Neuronal stem cell (in vitro differentiated cells): ENCODE measurements at regions not wholly inside any gene's neighbourhood (a gene's known extent, or its start where the extent isn't known, plus 50 kb on each side); places are given as distances from the start of the nearest gene placed in this dataset.

Source experiments
- DNase-seq: peaks from one replicate; pipeline ENCODE4 v3.0.0-alpha.2; 2013; ENCODE audit warnings: low spot score
- H2AFZ ChIP-seq: one replicate; pipeline ENCODE4 v1.6.1; 2013; ENCODE audit warnings: mild to moderate bottlenecking, low read length, inconsistent platforms
- H2AK5ac ChIP-seq: 2 replicates; pipeline ENCODE4 v1.6.1; 2013; ENCODE audit warnings: low read depth, mild to moderate bottlenecking, inconsistent platforms, low read length, moderate library complexity, mixed read lengths
- H2BK120ac ChIP-seq: 2 replicates; pipeline ENCODE4 v1.6.1; 2013; ENCODE audit warnings: low read depth, mild to moderate bottlenecking, inconsistent platforms, low read length, moderate library complexity, mixed read lengths
- H2BK12ac ChIP-seq: one replicate; pipeline ENCODE4 v1.6.1; 2013; ENCODE audit warnings: low read length, inconsistent platforms
- H2BK15ac ChIP-seq: 2 replicates; pipeline ENCODE4 v1.6.1; 2013; ENCODE audit warnings: mild to moderate bottlenecking, low read length, inconsistent platforms, mixed read lengths
- H2BK5ac ChIP-seq: one replicate; pipeline ENCODE4 v1.6.1; 2013; ENCODE audit warnings: inconsistent platforms, mild to moderate bottlenecking, low read length, moderate library complexity
- H3K14ac ChIP-seq: one replicate; pipeline ENCODE4 v1.6.1; 2013; ENCODE audit warnings: low read length, inconsistent platforms
- H3K18ac ChIP-seq: 2 replicates; pipeline ENCODE4 v1.6.1; 2013; ENCODE audit warnings: low read length, inconsistent platforms
- H3K23ac ChIP-seq: 2 replicates; pipeline ENCODE4 v1.6.1; 2013; ENCODE audit warnings: low read depth, mild to moderate bottlenecking, mixed read lengths, low read length, inconsistent platforms; ENCODE audit not compliant: poor library complexity
- H3K27ac ChIP-seq: replicated peaks from 3 replicates; pipeline ENCODE4 v1.5.1; 2013; ENCODE audit warnings: low read length, inconsistent platforms
- H3K27me3 ChIP-seq, 3 experiments: 2 replicates each; pipeline ENCODE4 v1.6.1; 2013; ENCODE audit warnings: low read length in 3 of 3, mild to moderate bottlenecking in 2 of 3, inconsistent platforms in 1 of 3, low read depth in 1 of 3, mixed read lengths in 1 of 3, moderate library complexity in 1 of 3; ENCODE audit not compliant: control insufficient read depth in 3 of 3, insufficient read depth in 3 of 3
- H3K36me3 ChIP-seq, 2 donors: replicated peaks in 1 of 2; 2 replicates each; pipeline ENCODE4 v1.6.1; 2013; ENCODE audit warnings: low read length in 2 of 2; ENCODE audit not compliant: control insufficient read depth in 2 of 2, insufficient read depth in 2 of 2
- H3K4ac ChIP-seq: 2 replicates; pipeline ENCODE4 v1.6.1; 2013; ENCODE audit warnings: inconsistent platforms, mild to moderate bottlenecking, low read length, moderate library complexity
- H3K4me1 ChIP-seq, 2 donors: 1 replicate in 1 of 2; 2 replicates in 1 of 2; pipeline ENCODE4 v1.6.1; 2013; ENCODE audit warnings: low read length in 2 of 2, low read depth in 1 of 2; ENCODE audit not compliant: control insufficient read depth in 2 of 2, insufficient read depth in 1 of 2
- H3K4me2 ChIP-seq: one replicate; pipeline ENCODE4 v1.6.1; 2013; ENCODE audit warnings: mild to moderate bottlenecking, low read length, inconsistent platforms; ENCODE audit not compliant: insufficient read depth, poor library complexity, severe bottlenecking
- H3K4me3 ChIP-seq, 2 donors: 2 replicates each; pipeline ENCODE4 v1.5.1; 2013; ENCODE audit warnings: low read length in 2 of 2, mild to moderate bottlenecking in 2 of 2, inconsistent platforms in 1 of 2, moderate library complexity in 1 of 2
- H3K79me1 ChIP-seq: one replicate; pipeline ENCODE4 v1.6.1; 2013; ENCODE audit warnings: low read depth, mild to moderate bottlenecking, inconsistent platforms, low read length, moderate library complexity
- H3K9ac ChIP-seq: one replicate; pipeline ENCODE4 v1.6.1; 2013; ENCODE audit warnings: mild to moderate bottlenecking, low read depth, low read length, inconsistent platforms; ENCODE audit not compliant: poor library complexity
- H3K9me3 ChIP-seq, 2 donors: replicated peaks in 1 of 2; 2 replicates each; pipeline versions ENCODE3 to v1.6.1; 2013; ENCODE audit warnings: low read length in 2 of 2, mild to moderate bottlenecking in 2 of 2, inconsistent platforms in 1 of 2, low read depth in 1 of 2, mixed read lengths in 1 of 2, moderate library complexity in 1 of 2; ENCODE audit not compliant: control insufficient read depth in 2 of 2, insufficient read depth in 1 of 2
- H4K8ac ChIP-seq: one replicate; pipeline ENCODE4 v1.6.1; 2013; ENCODE audit warnings: low read depth, mild to moderate bottlenecking, inconsistent platforms, low read length, moderate library complexity
- H4K91ac ChIP-seq: one replicate; pipeline ENCODE4 v1.6.1; 2013; ENCODE audit warnings: low read length, low read depth, mild to moderate bottlenecking, inconsistent platforms; ENCODE audit not compliant: poor library complexity
- WGBS, 2 donors: extraction: QIAGEN DNeasy Blood & Tissue Kit; methylation state at CpG; one replicate each; pipeline ENCODE4 v1.1.7; 2013; ENCODE audit warnings: missing lambda C conversion rate in 2 of 2, mixed read lengths in 1 of 2; ENCODE audit not compliant: insufficient read length in 2 of 2, insufficient replicate concordance in 1 of 2; ENCODE audit errors: extremely low coverage in 2 of 2; 5-methylcytosine and 5-hydroxymethylcytosine counted together

GRCh38 chr21:24903994-24904635 is 703.2 kb downstream of the MRPL39 start:
- H3K4me2 ChIP-seq, result no peak overlapping the region
- H3K14ac ChIP-seq, result no peak overlapping the region
- DNase-seq, result no peak
- H2BK120ac ChIP-seq, result no peak overlapping the region
- H3K18ac ChIP-seq, result no peak overlapping the region
- no peaks in the 10 kb centered on the region for H3K9me3 ChIP-seq
- H2AFZ ChIP-seq, result no peak overlapping the region
- no CpG with 5 or more reads among the region's 1 CpG for WGBS, 2 donors
- H3K9ac ChIP-seq, result no peak overlapping the region
- H3K27ac ChIP-seq, result no peak overlapping the region
- H2BK15ac ChIP-seq, result no peak overlapping the region
- no peaks in the 10 kb centered on the region for H3K27me3 ChIP-seq
- H3K4ac ChIP-seq, result no peak overlapping the region
- H3K23ac ChIP-seq, result no peak overlapping the region
- H4K8ac ChIP-seq, result no peak overlapping the region
- no peaks in the 10 kb centered on the region for H3K79me1 ChIP-seq
- no peaks in the 10 kb centered on the region for H3K4me1 ChIP-seq
- no peak overlapping the region for H4K91ac ChIP-seq
- H2BK5ac ChIP-seq, result no peak overlapping the region
- no peak overlapping the region for H2BK12ac ChIP-seq
- H3K36me3 ChIP-seq, result no peaks in the 10 kb centered on the region
- H2AK5ac ChIP-seq, result no peak overlapping the region
- H3K4me3 ChIP-seq, result no peak overlapping the region

- no peak overlapping the region for H2BK120ac ChIP-seq
- H3K79me1 ChIP-seq, result peaks cover 1% of the 10 kb centered on the region
- no peak for DNase-seq
- H3K4me3 ChIP-seq, result no peak overlapping the region
- no peak overlapping the region for H3K23ac ChIP-seq
- H3K27ac ChIP-seq, result no peak overlapping the region
- H3K9me3 ChIP-seq, result no peaks in the 10 kb centered on the region
- WGBS, 2 donors, result no CpG with 5 or more reads among the region's 2 CpGs
- no peak overlapping the region for H2BK15ac ChIP-seq
- no peak overlapping the region for H4K91ac ChIP-seq
- H2BK5ac ChIP-seq, result no peak overlapping the region
- H2BK12ac ChIP-seq, result no peak overlapping the region
- H3K27me3 ChIP-seq, result no peaks in the 10 kb centered on the region
- no peaks in the 10 kb centered on the region for H3K36me3 ChIP-seq
- no peak overlapping the region for H3K4me2 ChIP-seq
- no peak overlapping the region for H2AFZ ChIP-seq
- no peak overlapping the region for H3K9ac ChIP-seq
- no peak overlapping the region for H3K4ac ChIP-seq
- H3K4me1 ChIP-seq, result peaks cover 0 to 2% of the 10 kb centered on the region in 2 donors
- no peak overlapping the region for H4K8ac ChIP-seq
- no peak overlapping the region for H3K18ac ChIP-seq
- no peak overlapping the region for H3K14ac ChIP-seq
- no peak overlapping the region for H2AK5ac ChIP-seq
Measured at GRCh38 chr21:24899138-24899537, 708.1 kb downstream of the MRPL39 start.

- H3K9ac ChIP-seq, result no peak overlapping the region
- no peak overlapping the region for H3K4ac ChIP-seq
- DNase-seq, result no peak
- no peak overlapping the region for H3K18ac ChIP-seq
- no peak overlapping the region for H2BK5ac ChIP-seq
- H3K27me3 ChIP-seq, result no peaks in the 10 kb centered on the region
- no peak overlapping the region for H2AFZ ChIP-seq
- no peak overlapping the region for H4K8ac ChIP-seq
- no peak overlapping the region for H3K4me2 ChIP-seq
- H3K14ac ChIP-seq, result no peak overlapping the region
- no peak overlapping the region for H2AK5ac ChIP-seq
- H2BK12ac ChIP-seq, result no peak overlapping the region
- WGBS, 2 donors, result no CpG with 5 or more reads among the region's 1 CpG
- peaks cover 1% of the 10 kb centered on the region for H3K79me1 ChIP-seq
- no peak overlapping the region for H2BK15ac ChIP-seq
- H3K9me3 ChIP-seq, result no peaks in the 10 kb centered on the region
- H3K4me3 ChIP-seq, result no peak overlapping the region
- H2BK120ac ChIP-seq, result no peak overlapping the region
- H3K36me3 ChIP-seq, result no peaks in the 10 kb centered on the region
- no peak overlapping the region for H3K23ac ChIP-seq
- no peak overlapping the region for H4K91ac ChIP-seq
- H3K27ac ChIP-seq, result no peak overlapping the region
- peaks cover 0 to 2% of the 10 kb centered on the region in 2 donors for H3K4me1 ChIP-seq
Measured at GRCh38 chr21:24897883-24898282, 709.4 kb downstream of the MRPL39 start.

- Histone ChIP-seq H3K18ac (no peak overlapping the region), H4K8ac (no peak overlapping the region), H3K23ac (no peak overlapping the region), H2BK120ac (no peak overlapping the region), H2BK12ac (no peak overlapping the region), H2BK5ac (no peak overlapping the region), H3K79me1 (peaks cover 1% of the 10 kb centered on the region), H3K9ac (no peak overlapping the region), H2AK5ac (no peak overlapping the region), H3K27ac (no peak overlapping the region), H3K9me3 (no peaks in the 10 kb centered on the region), H3K36me3 (no peaks in the 10 kb centered on the region), H2AFZ (no peak overlapping the region), H3K27me3 (no peaks in the 10 kb centered on the region), H2BK15ac (no peak overlapping the region), H3K14ac (no peak overlapping the region), H4K91ac (no peak overlapping the region), H3K4me3 (no peak overlapping the region), H3K4me2 (no peak overlapping the region), H3K4me1 (peaks cover 0 to 2% of the 10 kb centered on the region in 2 donors), H3K4ac (no peak overlapping the region)
- no peak for DNase-seq
Measured at GRCh38 chr21:24896735-24897124, 710.6 kb downstream of the MRPL39 start.
